Effector memory CD8-positive, alpha-beta T cell (primary cell): ENCODE measurements at regions not wholly inside any gene's neighbourhood (a gene's known extent, or its start where the extent isn't known, plus 50 kb on each side); places are given as distances from the start of the nearest gene placed in this dataset.

ENCODE experiments used
- ATAC-seq: fragments of 150-1000 bp; cut with Tn5 transposase; replicated peaks from 2 replicates; pipeline ENCODE4 v1.10.0; 2021; ENCODE audit warnings: mild to moderate bottlenecking, moderate library complexity
- DNase-seq, 3 experiments: peaks; one replicate each; pipeline ENCODE4 v3.0.0; 2021
- H3K27ac Mint-ChIP-seq, 2 donors: one replicate each; pipeline ENCODE4 v1.8.0; 2022; ENCODE audit warnings: mild to moderate bottlenecking in 2 of 2, mixed read lengths in 2 of 2, moderate library complexity in 2 of 2
- H3K27me3 Mint-ChIP-seq, 2 donors: one replicate each; pipeline ENCODE4 v1.8.0; 2022; ENCODE audit warnings: mixed read lengths in 2 of 2
- H3K36me3 Mint-ChIP-seq: one replicate; pipeline ENCODE4 v1.8.0; 2022; ENCODE audit warnings: mild to moderate bottlenecking, moderate library complexity, mixed read lengths; ENCODE audit not compliant: insufficient read depth
- H3K4me1 Mint-ChIP-seq, 2 donors: one replicate each; pipeline ENCODE4 v1.8.0; 2022; ENCODE audit warnings: low read depth in 2 of 2, mixed read lengths in 2 of 2
- H3K4me3 Mint-ChIP-seq, 2 donors: one replicate each; pipeline ENCODE4 v1.8.0; 2022; ENCODE audit warnings: mild to moderate bottlenecking in 2 of 2, mixed read lengths in 2 of 2, moderate library complexity in 2 of 2
- H3K9me3 Mint-ChIP-seq, 2 donors: one replicate each; pipeline ENCODE4 v1.8.0; 2022; ENCODE audit warnings: mixed read lengths in 2 of 2

- H3K9me3 Mint-ChIP-seq = no peaks in the 10 kb centered on the region
- H3K4me1 Mint-ChIP-seq = no peaks in the 10 kb centered on the region
- H3K36me3 Mint-ChIP-seq = no peaks in the 10 kb centered on the region
- H3K4me3 Mint-ChIP-seq = no peak overlapping the region
- DNase-seq (no peak), ATAC-seq (no peak)
- H3K27ac Mint-ChIP-seq = no peak overlapping the region
- H3K27me3 Mint-ChIP-seq = peaks cover 50% of the 10 kb centered on the region in 2 donors
These were observed 55.4 kb downstream of the GSX1 start for GRCh38 chr13:27847669-27848068.

- no peak overlapping the region for H3K27ac Mint-ChIP-seq
- peaks cover 27 to 52% of the 10 kb centered on the region in 2 donors for H3K27me3 Mint-ChIP-seq
These were observed 59.0 kb downstream of the GSX1 start for GRCh38 chr13:27851096-27851850.

GRCh38 chr13:27852491-27852890, 60.2 kb downstream of the GSX1 start:
- H3K4me3 Mint-ChIP-seq = no peak overlapping the region
- H3K27ac Mint-ChIP-seq = no peak overlapping the region
- peaks cover 24 to 47% of the 10 kb centered on the region in 2 donors for H3K27me3 Mint-ChIP-seq
- ATAC-seq (no peak), DNase-seq (no peak)
- no peaks in the 10 kb centered on the region for H3K9me3 Mint-ChIP-seq
- no peaks in the 10 kb centered on the region for H3K36me3 Mint-ChIP-seq
- H3K4me1 Mint-ChIP-seq = no peaks in the 10 kb centered on the region

More at GRCh38 chr13:27851096-27851850, 59.0 kb downstream of the GSX1 start:
- Mint-ChIP-seq H3K9me3 (no peaks in the 10 kb centered on the region), H3K4me3 (no peak overlapping the region), H3K36me3 (no peaks in the 10 kb centered on the region), H3K4me1 (no peaks in the 10 kb centered on the region)
- ATAC-seq (no peak), DNase-seq (no peak)

GRCh38 chr13:27853335-27853734, 61.1 kb downstream of the GSX1 start:
- Mint-ChIP-seq H3K4me1 (no peaks in the 10 kb centered on the region), H3K36me3 (no peaks in the 10 kb centered on the region), H3K27ac (no peak overlapping the region), H3K4me3 (no peak overlapping the region), H3K27me3 (peaks cover 16 to 43% of the 10 kb centered on the region in 2 donors), H3K9me3 (no peaks in the 10 kb centered on the region)
- ATAC-seq (no peak), DNase-seq (no peak)

- ATAC-seq = no peak
- Mint-ChIP-seq H3K27ac (no peak overlapping the region), H3K36me3 (no peaks in the 10 kb centered on the region), H3K4me3 (no peak overlapping the region), H3K27me3 (peaks cover 11 to 40% of the 10 kb centered on the region in 2 donors), H3K9me3 (no peaks in the 10 kb centered on the region), H3K4me1 (no peaks in the 10 kb centered on the region)
- DNase-seq = no peak
These were observed 61.6 kb downstream of the GSX1 start for GRCh38 chr13:27853861-27854260.

GRCh38 chr13:27854606-27855005, 62.3 kb downstream of the GSX1 start:
- no peak for ATAC-seq
- no peak overlapping the region for H3K4me3 Mint-ChIP-seq
- DNase-seq = no peak
- peaks cover 3 to 33% of the 10 kb centered on the region in 2 donors for H3K27me3 Mint-ChIP-seq
- no peaks in the 10 kb centered on the region for H3K36me3 Mint-ChIP-seq
- H3K9me3 Mint-ChIP-seq = no peaks in the 10 kb centered on the region
- H3K4me1 Mint-ChIP-seq = no peaks in the 10 kb centered on the region
- no peak overlapping the region for H3K27ac Mint-ChIP-seq

- no peak for ATAC-seq
- Mint-ChIP-seq H3K4me1 (no peaks in the 10 kb centered on the region), H3K4me3 (no peak overlapping the region), H3K27ac (no peak overlapping the region), H3K36me3 (no peaks in the 10 kb centered on the region), H3K9me3 (no peaks in the 10 kb centered on the region), H3K27me3 (peaks cover 0 to 32% of the 10 kb centered on the region in 2 donors)
- no peak for DNase-seq
These were observed 63.1 kb downstream of the GSX1 start for GRCh38 chr13:27855381-27855780.

GRCh38 chr13:27857282-27857681, 62.5 kb upstream of the PDX1 start:
- Mint-ChIP-seq H3K4me1 (peaks cover 0 to 1% of the 10 kb centered on the region in 2 donors), H3K4me3 (no peak overlapping the region), H3K27ac (no peak overlapping the region), H3K9me3 (no peaks in the 10 kb centered on the region), H3K36me3 (no peaks in the 10 kb centered on the region), H3K27me3 (peaks cover 0 to 32% of the 10 kb centered on the region in 2 donors)
- no peak for DNase-seq
- no peak for ATAC-seq

- no peaks in the 10 kb centered on the region for H3K36me3 Mint-ChIP-seq
- no peak overlapping the region for H3K27ac Mint-ChIP-seq
- H3K27me3 Mint-ChIP-seq = peaks cover 2 to 32% of the 10 kb centered on the region in 2 donors
- H3K4me3 Mint-ChIP-seq = no peak overlapping the region
- no peaks in the 10 kb centered on the region for H3K9me3 Mint-ChIP-seq
- H3K4me1 Mint-ChIP-seq = peaks cover 0 to 1% of the 10 kb centered on the region in 2 donors
- ATAC-seq (no peak), DNase-seq (no peak)
These were observed 61.8 kb upstream of the PDX1 start for GRCh38 chr13:27858046-27858445.

GRCh38 chr13:27860743-27861142, 59.1 kb upstream of the PDX1 start:
- H3K9me3 Mint-ChIP-seq = no peaks in the 10 kb centered on the region
- H3K27me3 Mint-ChIP-seq = peaks cover 27 to 32% of the 10 kb centered on the region in 2 donors
- ATAC-seq (no peak), DNase-seq (no peak)
- H3K4me1 Mint-ChIP-seq = peaks cover 0 to 1% of the 10 kb centered on the region in 2 donors
- H3K4me3 Mint-ChIP-seq = no peak overlapping the region
- peaks cover 3% of the 10 kb centered on the region for H3K36me3 Mint-ChIP-seq
- no peak overlapping the region for H3K27ac Mint-ChIP-seq

GRCh38 chr13:27861165-27861564, 58.6 kb upstream of the PDX1 start:
- Mint-ChIP-seq H3K27me3 (peaks cover 31 to 32% of the 10 kb centered on the region in 2 donors), H3K36me3 (peaks cover 3% of the 10 kb centered on the region), H3K4me3 (no peak overlapping the region), H3K27ac (no peak overlapping the region), H3K4me1 (peaks cover 0 to 1% of the 10 kb centered on the region in 2 donors), H3K9me3 (no peaks in the 10 kb centered on the region)
- ATAC-seq (no peak), DNase-seq (no peak)

GRCh38 chr13:27868641-27869435, 51.0 kb upstream of the PDX1 start:
- ATAC-seq (no peak), DNase-seq (no peak)
- Mint-ChIP-seq H3K36me3 (peaks cover 3% of the 10 kb centered on the region), H3K9me3 (no peaks in the 10 kb centered on the region), H3K4me1 (no peaks in the 10 kb centered on the region), H3K4me3 (no peak overlapping the region), H3K27me3 (peaks cover 20 to 39% of the 10 kb centered on the region in 2 donors), H3K27ac (no peak overlapping the region)

GRCh38 chr13:27869436-27870095, 50.2 kb upstream of the PDX1 start:
- Mint-ChIP-seq H3K27me3 (peaks cover 15 to 36% of the 10 kb centered on the region in 2 donors), H3K4me3 (no peak overlapping the region), H3K9me3 (no peaks in the 10 kb centered on the region), H3K4me1 (no peaks in the 10 kb centered on the region), H3K36me3 (peaks cover 3% of the 10 kb centered on the region), H3K27ac (no peak overlapping the region)
- ATAC-seq (no peak), DNase-seq (no peak)
